CD4-positive, alpha-beta T cell treated with Interleukin-6 at 100 ng/mL for 8 hours (primary cell): ENCODE measurements at regions not wholly inside any gene's neighbourhood (a gene's known extent, or its start where the extent isn't known, plus 50 kb on each side); places are given as distances from the start of the nearest gene placed in this dataset.

Source experiments
- DNase-seq: peaks from one replicate; pipeline ENCODE4 v3.0.0-alpha.2; 2020; ENCODE audit warnings: mixed read lengths, low spot score

DNA sequence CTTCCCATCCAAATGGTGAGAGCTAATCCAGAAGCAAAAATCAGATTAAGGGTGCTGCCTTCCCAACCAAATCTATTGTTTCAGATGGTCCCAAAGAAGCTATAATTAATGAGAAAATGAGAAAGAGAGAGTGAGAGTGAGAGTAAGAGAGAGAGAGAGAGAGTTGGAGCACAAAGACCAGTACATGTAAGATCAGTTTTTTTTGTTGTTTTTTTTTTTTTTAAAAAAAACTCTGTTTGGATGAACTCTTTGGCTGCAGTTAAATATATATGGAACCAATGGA lies 305.6 kb downstream of the PTEN start:
- no peak for DNase-seq

DNA sequence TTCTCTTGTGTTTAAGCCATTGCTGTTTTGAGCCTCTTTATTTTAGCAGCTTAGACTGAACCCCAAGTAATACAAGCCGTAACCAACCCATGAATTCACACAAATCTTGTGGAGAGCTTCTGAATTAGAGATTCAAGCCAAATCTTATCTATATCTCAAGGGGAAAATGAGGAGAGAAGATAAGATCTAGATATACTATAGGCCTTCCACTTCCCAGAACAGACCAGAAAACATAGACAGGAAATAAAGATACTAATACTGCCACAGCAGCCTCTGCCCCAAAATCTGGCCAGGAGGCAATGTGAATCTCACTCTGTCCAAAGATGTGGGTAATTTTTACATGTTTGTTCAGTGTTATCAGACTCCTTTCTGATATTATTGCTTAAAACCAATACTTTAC lies 307.2 kb downstream of the PTEN start:
- DNase-seq, result no peak

DNA sequence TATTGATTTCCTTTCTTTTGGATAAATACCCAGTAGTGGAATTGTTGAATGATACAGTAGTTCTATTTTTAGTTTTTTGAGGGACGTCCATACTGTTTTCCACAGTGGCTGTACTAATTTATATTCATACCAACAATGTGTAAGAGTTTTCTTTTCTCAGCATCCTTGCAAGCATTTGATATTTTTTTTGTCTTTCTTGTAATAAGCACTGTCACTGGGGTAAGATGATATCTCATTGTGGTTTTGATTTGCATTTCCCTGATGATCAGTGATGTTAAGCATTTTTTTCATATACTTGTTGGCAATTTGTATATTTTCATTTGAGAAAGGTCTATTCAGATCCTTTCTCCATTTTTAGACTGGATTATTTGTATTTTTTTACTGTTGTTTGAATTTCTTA lies 308.7 kb downstream of the PTEN start:
- DNase-seq, result no peak

DNA sequence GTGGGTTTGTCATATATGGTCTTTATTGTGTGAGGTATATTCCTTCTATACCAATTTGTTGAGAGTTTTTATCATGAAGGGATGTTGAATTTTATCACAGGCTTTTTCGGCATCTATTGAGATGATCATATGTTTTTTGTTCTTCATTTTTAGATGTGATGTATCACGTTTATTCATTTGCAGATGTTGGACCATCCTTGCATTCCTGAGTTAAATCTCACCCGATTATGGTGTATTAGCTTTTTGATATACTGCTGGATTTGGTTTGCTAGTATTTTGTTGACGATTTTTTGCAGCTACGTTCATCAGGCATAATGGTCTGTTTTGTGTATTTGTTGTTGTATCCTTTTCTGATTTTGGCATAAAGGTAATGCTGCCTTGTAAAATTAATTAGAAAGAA lies 311.0 kb downstream of the PTEN start:
- no peak for DNase-seq

DNA sequence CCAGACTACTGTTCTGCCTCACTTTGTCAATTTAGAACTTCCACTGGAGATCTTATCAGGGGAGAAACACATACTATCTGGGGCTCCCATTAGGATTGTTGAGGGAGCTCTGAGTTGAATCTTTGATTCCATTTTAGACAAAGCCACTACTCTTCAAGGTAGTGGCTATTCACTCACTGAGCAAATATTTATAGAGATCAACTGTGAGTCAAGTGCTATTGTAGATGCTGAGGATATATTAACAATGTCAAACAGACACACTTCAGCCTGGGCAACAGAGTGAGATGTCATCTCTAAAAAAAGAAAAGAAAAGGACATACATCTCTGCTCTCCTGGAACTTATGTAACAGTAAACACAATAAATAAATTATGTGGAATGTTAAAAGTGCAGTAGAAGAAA lies 315.3 kb downstream of the PTEN start:
- no peak for DNase-seq

DNA sequence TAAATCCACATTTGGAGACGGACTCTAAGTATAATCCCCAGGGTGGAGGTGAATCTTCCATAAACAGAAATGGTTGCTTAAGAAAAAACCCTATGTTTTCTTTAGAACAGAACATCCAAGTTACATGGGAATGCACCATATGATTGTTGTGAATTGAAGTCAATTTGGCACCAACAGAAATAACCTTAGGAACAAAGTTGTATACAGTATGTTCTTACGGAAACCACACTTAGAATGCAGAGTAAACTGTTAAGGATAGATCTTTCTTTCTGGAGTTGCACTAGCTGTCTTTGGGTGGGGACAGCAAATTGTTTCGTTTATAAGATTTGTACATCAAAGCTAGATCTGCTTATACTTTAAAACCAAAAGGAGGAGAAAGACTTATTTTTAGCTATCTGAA lies 316.4 kb downstream of the PTEN start:
- DNase-seq, result no peak

DNA sequence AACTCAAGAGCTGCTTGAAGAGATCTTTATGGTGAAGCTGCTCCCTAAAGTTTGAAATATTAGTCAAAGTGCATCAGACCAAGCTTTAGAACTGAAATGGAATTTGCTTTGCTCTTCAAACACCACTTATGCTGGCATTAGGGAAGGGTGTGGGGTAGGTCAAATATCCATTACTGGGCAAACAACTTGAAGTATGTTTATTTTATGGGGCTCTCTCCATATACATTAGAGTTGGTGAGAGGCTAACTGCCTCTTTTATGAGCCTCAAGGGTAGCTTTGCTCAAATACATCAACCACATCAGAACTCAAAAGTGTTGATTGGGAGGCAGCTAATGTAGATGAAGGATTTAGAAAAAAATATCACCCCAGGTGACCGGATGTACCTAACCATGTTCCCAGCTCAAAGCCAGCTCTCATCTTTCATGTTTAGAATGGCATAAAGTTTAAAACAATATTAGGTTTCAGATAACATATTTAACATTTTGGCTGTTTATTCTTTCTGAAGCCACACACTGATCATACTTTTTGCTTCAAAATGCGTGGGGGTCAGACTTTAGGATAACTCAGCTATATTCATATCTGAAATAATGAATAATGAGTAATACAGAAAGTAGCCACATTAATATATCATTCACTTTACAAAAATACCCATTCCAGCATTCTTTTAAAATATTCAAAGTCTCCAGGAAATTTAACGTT lies 318.6 kb downstream of the PTEN start:
- no peak for DNase-seq

DNA sequence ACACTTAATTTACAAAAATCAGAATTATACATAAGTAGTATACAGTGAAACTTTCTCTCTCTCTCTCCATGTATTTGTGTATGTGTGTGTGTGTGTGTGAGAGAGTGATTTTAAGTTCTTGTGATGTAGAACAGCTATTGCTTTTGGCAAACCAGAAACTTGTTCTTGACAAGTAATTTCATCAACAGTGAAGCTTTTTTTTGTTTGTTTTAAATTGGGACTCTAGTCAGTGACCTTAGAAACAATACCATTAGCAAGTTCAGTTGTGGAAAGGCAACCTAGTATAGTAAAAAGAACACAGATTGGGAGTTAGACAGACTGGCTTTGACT lies 319.1 kb downstream of the PTEN start:
- DNase-seq, result no peak

DNA sequence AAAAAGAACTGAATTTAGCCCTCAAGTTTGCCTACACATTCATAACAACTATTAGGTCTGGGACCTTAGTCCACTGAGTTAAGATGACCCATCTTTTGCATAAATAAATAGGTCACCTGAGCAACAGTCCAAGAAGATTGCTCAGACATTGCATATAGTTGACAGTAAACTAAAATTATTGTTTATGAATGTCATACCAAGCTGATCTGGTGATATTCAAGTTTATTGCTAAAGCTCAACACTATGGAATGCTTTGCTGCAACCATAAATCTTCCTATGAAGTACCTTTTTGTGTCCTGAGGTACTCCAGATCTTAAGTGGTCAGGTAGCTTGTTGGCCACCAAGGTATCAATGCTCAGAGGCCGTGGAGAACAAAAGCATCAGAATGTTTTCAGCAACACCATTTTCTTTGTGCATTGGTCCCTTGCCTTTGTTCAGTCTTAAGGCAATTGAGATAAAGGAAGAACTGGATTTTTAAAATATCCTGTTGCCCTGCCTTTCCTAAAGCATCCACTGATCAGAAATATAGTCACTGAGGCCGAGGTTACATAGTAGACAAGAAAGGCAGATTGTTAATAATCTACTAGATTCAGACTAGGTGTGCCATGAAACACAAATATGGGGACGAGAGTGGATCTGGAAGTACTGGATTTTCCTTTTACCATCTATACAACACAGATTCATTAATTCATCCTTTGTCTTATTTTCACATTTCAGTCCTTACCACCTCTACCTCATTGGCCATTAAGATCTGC lies 321.3 kb downstream of the PTEN start:
- DNase-seq, result no peak

DNA sequence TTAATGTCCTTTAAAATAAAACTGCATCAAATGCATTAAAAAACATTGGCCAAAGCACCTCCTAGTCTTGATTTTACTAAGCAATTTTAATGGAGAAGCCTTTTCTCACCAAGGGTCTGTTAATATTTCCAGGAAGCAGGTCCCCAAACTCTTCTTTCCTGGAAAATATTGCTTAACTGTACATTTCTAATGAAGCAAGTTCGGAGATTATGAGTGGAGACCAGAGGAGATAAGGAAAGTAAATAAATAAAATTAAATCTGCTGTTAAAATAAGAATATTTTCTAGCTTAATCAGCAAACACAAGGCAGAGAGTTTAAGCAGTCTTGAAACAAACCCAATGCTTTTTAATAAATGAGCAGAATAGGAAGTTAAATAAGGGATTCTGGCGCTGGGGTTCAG lies 322.4 kb downstream of the PTEN start:
- no peak for DNase-seq

DNA sequence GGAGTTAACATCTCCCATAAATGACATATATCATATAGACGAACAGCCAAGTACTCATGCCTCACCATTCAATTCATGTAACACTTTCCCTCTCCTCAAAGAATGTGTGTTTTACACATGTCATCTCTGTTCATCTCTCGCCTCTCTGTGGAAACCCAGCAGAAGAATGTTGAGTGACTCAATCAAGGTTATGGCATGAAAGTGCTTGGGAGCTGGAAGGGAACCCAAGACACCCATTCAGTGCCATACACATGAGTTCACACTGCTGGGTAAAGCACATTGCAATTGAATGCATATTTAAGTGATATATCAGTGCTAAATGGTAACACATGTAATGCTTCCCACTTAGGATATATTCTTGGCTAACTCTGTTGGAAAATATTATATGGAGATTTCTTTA lies 322.9 kb downstream of the PTEN start:
- DNase-seq, result no peak

DNA sequence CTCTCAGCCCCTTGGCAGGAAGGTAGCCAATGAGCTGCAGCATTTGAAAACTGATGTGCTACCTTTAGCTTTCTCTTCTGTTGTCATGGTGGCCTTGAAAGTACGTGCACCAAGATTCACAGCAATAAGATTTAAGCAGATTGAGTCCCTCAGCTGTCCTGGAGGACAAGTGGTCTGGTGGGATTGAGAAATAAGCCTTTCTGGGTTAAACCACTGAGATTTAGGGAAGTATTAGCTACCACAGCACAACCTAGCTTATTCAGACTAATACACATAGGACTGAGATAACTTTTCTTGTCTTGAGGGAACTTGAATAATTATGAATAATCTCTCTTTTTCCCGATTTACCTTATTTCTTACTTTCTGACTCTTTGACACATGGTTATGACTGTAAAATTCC lies 324.0 kb downstream of the PTEN start:
- no peak for DNase-seq

DNA sequence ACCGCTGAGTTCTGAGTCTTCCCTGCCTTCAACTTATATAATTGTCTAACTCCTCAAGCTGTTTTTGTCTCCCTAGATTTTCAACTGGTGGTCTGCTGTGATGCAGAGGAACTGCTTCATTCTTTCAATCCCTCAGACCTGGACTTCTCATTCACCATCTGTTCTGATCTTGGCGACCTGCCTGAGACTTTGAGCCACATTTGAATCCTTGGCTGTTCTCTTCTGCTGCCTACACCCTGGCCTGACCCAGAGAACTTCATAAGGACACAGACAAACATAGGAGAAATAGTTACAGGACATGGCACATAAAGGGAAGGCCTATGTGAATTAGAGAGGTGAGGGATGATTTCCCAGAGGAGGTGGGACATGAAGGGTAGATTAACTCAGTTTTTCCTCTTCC lies 326.7 kb downstream of the PTEN start:
- DNase-seq, result no peak

DNA sequence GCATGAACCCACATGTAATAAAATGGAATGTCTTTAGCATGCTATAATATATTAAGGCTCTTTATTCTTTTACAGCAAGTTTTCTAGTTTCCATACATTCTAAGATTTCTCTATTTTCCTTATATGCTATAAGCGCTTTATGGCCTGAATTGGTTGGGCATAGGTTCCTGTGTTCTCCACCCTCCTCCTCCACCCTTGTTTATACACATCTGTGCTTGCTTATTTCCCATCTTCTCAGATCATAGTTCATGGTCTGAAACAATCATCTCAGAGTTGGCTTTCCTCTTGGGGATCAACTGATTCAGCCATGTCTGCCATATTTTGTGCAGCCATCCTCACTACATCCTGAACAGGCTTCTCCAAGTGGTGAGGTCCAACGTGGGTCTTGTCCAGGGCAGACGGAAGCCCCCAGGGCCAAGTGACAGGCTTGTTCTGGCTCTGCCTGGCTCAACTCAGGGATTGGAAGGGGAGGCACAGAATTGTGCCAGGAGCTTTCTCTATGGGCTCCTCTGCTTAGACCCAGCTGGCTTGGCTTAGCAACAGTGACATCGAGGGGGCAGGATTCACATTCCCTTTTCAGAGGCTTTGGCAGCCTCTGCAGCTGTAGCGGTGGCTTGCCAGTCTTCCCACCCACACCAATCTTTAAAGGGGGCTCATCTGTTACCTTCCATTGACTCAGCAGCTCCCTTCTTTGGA lies 327.3 kb downstream of the PTEN start:
- DNase-seq, result no peak

DNA sequence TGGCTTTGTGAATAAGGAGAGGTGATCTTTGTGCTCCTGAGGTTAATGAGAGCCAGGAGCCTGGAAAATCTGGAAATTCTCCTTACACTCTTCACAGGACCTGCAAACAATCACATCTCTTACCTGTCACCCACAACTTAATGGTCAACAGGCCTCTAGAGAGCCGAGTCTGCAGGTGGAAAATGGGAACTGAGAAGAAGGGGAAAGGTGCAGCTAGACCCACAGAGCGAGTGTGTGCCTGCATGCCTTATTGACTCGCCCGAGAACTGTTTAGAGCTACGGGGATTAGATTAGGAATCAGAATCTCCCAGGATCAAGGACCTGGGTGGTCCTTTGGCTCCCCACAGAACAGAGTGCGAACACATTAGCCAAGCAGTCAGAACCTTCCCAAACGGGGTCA lies 329.6 kb downstream of the PTEN start:
- no peak for DNase-seq

DNA sequence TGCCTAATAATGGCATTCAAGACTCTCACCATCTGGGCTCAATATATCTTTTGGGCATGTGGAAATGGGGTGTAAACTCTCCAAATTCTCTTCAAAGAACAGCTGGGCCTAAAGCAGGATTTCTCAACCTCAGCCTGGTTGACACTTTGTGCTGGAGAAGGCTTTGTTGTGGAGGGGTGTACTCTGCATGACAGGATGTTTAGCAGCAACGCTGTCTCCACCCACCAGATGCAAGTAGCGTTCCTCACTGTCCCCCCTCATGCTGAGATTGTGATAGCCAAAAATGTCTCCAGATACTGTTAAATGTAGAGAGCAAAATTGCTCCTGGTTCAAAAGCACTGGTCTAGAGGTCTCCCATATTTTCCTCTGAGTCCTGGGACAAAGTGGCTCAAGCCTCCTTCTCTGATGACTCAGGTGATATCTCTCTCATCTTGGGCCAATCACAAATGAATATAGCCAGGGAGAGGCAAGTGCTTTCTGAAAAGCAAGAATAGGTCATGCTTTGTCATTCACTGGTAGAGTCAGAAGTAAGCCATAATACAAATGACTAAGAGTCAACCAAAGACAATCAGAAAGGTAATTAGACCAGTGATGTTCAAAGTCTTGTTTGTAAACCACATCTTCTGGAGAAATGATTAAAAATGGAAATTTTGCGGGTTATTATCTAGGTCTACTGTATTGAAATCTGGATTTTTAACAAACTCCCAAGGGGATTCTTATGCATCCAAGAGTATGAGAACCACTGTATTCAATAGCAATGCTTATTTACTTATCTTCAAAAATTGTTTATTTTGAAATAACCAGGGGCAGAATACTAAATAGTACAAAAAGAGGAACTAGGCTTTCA lies 330.8 kb downstream of the PTEN start:
- DNase-seq, result peak; percentile 74

DNA sequence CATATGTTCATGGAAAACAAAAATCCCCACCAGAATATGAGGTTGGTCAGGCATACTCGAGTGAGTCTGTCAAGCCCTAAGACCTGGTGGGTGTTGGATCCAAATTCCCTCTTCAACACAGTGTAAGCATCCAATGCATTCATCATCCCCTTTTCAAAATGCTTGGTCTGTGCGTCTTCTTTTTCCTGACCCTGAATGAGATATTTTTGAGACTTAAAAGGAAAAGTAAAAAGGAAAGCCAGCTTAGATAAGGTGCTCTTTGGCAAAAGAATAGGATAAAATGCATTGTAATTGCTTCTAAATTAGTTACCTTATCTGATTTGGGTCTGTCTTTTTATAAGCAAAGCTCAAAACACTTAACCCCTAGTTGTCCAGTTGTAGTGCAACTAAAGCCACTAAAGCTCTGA lies 331.5 kb downstream of the PTEN start:
- no peak for DNase-seq

DNA sequence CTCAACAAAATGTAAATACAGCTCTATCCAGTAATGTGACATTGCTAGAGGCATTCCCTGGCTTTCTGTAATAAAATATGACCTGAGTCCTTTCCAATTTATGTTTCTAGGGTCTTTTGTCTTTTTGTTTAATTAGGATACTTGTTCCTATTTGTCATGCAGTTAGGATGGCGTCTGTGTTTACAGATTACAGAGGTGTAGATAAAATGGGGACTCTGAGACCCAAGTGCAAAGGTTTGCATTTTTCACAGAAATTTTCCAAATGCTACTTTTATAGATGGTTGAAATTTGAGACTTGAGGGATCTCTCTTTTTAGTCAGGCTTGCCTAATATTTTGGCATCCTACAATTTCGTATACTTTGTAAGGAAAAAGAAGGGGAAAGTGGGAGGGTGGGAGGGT lies 332.4 kb downstream of the PTEN start:
- no peak for DNase-seq

DNA sequence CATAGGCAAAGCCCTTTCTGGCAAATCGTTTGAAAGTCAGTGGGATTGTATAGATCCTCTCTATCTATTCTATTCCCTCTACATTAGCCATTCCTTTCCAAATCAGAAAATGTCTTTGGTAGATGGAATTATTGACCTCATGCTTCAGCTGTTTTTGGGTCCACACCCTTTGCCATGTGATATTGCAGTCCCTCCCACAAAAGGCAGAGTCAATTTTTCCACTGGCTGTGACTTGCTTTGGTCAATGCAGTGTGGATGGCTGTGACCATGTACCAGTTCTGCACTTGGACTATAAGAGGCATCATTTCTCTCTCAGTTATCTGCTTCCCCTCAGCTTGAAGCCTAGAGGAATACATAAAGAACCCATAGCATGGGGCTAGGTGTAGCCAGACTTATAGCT lies 332.9 kb downstream of the PTEN start:
- no peak for DNase-seq

DNA sequence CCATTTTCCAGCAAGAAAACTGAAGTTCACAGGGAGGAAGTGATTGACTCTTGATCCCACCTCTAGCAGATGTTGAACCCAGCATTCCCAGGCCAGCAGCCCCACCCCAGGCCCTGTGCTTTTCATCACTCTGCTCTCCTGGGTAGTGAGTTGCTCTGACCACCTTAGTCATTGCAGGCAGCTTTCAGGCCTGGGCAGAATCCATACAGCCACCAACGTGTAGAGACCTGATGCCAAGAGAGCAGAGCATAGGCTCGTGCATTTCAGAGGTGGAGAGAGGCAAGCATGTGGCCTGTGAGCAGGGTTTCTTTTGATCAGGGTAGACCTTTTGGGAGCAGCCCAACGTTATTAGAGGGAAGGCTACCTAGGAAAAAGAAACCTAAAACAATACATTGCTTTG lies 334.6 kb downstream of the PTEN start:
- no peak for DNase-seq

DNA sequence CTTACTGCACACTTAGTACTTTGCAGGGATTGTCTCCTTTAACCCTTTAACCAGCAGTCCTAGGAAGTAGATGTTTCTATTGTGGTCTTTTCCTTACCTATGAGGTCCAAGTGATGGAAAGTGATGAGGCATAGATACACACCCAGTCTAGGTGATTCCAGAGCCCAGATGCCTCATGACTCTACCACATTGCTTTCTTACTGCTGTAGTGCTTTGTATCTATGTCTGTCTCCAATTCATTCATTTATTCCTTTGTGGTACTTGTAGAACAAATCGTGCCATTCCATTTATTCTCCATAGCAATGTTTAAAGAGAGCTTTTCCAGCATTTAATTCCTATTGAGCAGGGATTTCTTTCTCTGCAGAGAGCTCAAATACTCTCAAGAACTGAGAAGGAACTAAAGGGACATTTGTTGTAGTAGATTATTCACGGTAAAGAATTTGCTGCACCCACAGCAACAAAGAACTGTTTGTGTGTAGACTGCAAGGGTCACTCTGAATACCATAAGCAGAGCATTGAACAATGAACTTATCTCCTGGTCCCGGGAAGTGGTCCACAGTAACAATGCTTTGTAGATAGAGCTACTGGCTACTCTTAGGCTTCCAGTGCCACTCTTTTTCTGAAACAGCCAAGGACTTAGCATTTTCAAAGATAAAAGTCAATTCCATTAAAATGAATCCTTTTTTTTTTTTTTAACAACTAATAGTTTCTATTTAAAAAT lies 337.0 kb downstream of the PTEN start:
- no peak for DNase-seq

DNA sequence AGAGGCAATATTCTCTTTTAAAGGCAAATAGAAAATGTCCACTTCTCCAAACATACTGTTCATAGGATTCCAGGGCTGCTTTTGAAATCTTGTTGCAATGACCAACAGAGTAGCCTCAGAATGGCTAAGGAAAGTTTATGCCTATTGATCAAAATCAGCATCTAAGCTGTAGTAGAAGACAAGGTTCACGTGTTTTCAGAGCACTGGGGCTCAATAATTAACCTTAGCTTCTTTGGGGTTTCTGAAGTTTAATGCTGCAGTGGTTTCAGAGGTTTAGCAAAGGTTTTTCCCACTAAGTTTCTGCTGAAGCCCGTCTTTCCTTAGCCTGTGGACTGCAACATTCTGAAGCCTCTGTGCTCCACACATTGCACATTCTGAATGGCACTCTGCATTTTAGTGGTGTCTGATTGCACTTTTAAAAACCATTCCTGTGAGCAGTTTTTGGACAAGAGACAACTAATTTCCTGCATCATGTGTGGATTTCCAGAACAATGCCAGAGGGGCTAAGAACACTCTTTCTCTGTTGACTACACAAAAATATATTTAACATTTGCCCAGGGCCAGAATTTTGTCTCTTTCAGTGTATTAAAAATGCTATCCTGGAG lies 342.5 kb downstream of the PTEN start:
- no peak for DNase-seq
